K562 (cell line): ENCODE measurements at regions not wholly inside any gene's neighbourhood (a gene's known extent, or its start where the extent isn't known, plus 50 kb on each side); places are given as distances from the start of the nearest gene placed in this dataset.
"Not testable (repeated sequence)": the region's sequence is repeated elsewhere in the genome, so short reads cannot be mapped to it uniquely, and the experiment has no call there.

Source experiments
- ATAC-seq: fragments of 200-7000 bp; cut with Tn5 transposase; 3 replicates; pipeline ENCODE4 v1.9.1; 2020; ENCODE audit warnings: moderate library complexity
- BruUV-seq: library from RNA; stranded (reverse); fragments of 400-500 nt; replicated peaks from 2 replicates; lab custom pipeline; 2021; lab: Mats Ljungman, UMichigan
- CTCF ChIA-PET: fragments of 300-600 bp; formaldehyde crosslinking; extraction: SDS; loops from one replicate; lab custom pipeline; 2021; ENCODE audit warnings: low intra/inter-chr PET ratio; lab: Yijun Ruan, JAX
- POLR2A ChIA-PET: fragments of 300-600, 350-650 bp; sonication (Branson Sonifier 250); formaldehyde crosslinking; extraction: SDS; loops from one replicate; lab custom pipeline; 2021; ENCODE audit warnings: antibody characterized with exemption, inconsistent platforms; lab: Yijun Ruan, JAX
- DNase-seq, 4 experiments: peaks; one replicate each; pipeline versions ENCODE4 v3.0.0 to v3.0.0-alpha.2; 2011 to 2018; ENCODE audit warnings: low spot score in 3 of 4, mixed read lengths in 3 of 4; ENCODE audit errors: extremely low read depth in 1 of 4
- FAIRE-seq: peaks from 2 replicates; lab custom pipeline; 2011; peaks lifted over from hg19 to GRCh38; lab: Jason Lieb, UNC
- H2AFZ ChIP-seq: 2 replicates; pipeline ENCODE4 v1.6.0; 2011; ENCODE audit warnings: low read depth, low read length, control low read depth, inconsistent platforms
- H3K27ac ChIP-seq: fragments of 200-600 bp; 3 replicates; pipeline ENCODE4 v1.8.0; 2011; ENCODE audit warnings: low read depth, mild to moderate bottlenecking, control low read depth, inconsistent platforms, low read length, moderate library complexity, mixed read lengths; ENCODE audit errors: extremely low read depth
- H3K27me3 ChIP-seq, 2 experiments: fragments of 300-600 bp in 1 of 2; 2 replicates in 1 of 2; 3 replicates in 1 of 2; pipeline versions ENCODE4 v1.6.0 to v1.8.0; 2011; ENCODE audit warnings: inconsistent platforms in 2 of 2, low read length in 2 of 2, mild to moderate bottlenecking in 1 of 2, mixed read lengths in 1 of 2, moderate library complexity in 1 of 2; ENCODE audit not compliant: control insufficient read depth in 2 of 2, insufficient read depth in 2 of 2
- H3K36me3 ChIP-seq: fragments of 300-600 bp; 3 replicates; pipeline ENCODE4 v1.8.0; 2011; ENCODE audit warnings: mild to moderate bottlenecking, low read length, inconsistent platforms; ENCODE audit not compliant: control insufficient read depth, insufficient read depth
- H3K4me1 ChIP-seq, 2 experiments: fragments of 200-600 bp in 1 of 2; replicated peaks in 1 of 2; 2 replicates in 1 of 2; 3 replicates in 1 of 2; pipeline versions ENCODE4 v1.5.1 to v1.8.0; 2011; ENCODE audit warnings: inconsistent platforms in 2 of 2, low read length in 2 of 2, mild to moderate bottlenecking in 1 of 2, mixed read lengths in 1 of 2, moderate library complexity in 1 of 2; ENCODE audit not compliant: control insufficient read depth in 2 of 2, insufficient read depth in 2 of 2
- H3K4me2 ChIP-seq: 2 replicates; pipeline ENCODE4 v1.6.1; 2011; ENCODE audit warnings: low read length, control low read depth, inconsistent platforms, mixed read lengths; ENCODE audit not compliant: insufficient read depth
- H3K4me3 ChIP-seq: fragments of 200-600 bp; sonication (generic), shearing (Covaris generic); 2 replicates; pipeline ENCODE4 v1.5.1; 2016; ENCODE audit warnings: control low read depth, inconsistent platforms
- H3K79me2 ChIP-seq: fragments of 200-600 bp; 3 replicates; pipeline ENCODE4 v1.8.0; 2011; ENCODE audit warnings: low read length, inconsistent platforms; ENCODE audit not compliant: control insufficient read depth, insufficient read depth
- H3K9ac ChIP-seq, 2 experiments: 2 replicates each; pipeline versions ENCODE4 v1.6.0 to v1.6.1; 2011; ENCODE audit warnings: low read depth in 2 of 2, low read length in 2 of 2, control low read depth in 1 of 2, inconsistent platforms in 1 of 2, mild to moderate bottlenecking in 1 of 2, mixed read lengths in 1 of 2; ENCODE audit not compliant: insufficient read depth in 1 of 2
- H3K9me1 ChIP-seq: one replicate; pipeline ENCODE4 v1.6.0; 2011; ENCODE audit warnings: inconsistent platforms, mild to moderate bottlenecking, low read length, moderate library complexity; ENCODE audit not compliant: control insufficient read depth, insufficient read depth
- H3K9me3 ChIP-seq: replicated peaks from 2 replicates; pipeline ENCODE4 v1.5.1; 2011; ENCODE audit warnings: low read depth, low read length, inconsistent platforms; ENCODE audit not compliant: control insufficient read depth, insufficient read depth
- H4K20me1 ChIP-seq: replicated peaks from 2 replicates; pipeline ENCODE4 v1.6.1; 2011; ENCODE audit warnings: low read length, inconsistent platforms, mixed read lengths; ENCODE audit not compliant: control insufficient read depth, insufficient read depth
- BMI1 ChIP-seq: fragments of 150-350 bp; IDR thresholded peaks from 2 replicates; pipeline ENCODE4 v1.6.1; 2014; ENCODE audit warnings: low read length
- FOXK2 ChIP-seq, 2 experiments: fragments of 450-650 bp; IDR thresholded peaks in 1 of 2; conservative IDR thresholded peaks in 1 of 2; 2 replicates each; pipeline ENCODE4 v1.6.1; 2016; ENCODE audit warnings: low read depth in 2 of 2, mild to moderate bottlenecking in 1 of 2
- KLF6 ChIP-seq: fragments of 250-450 bp; sonication (Bioruptor Pico); IDR thresholded peaks from 2 replicates; pipeline ENCODE4 v1.4.0; 2020; ENCODE audit warnings: mild to moderate bottlenecking, moderate library complexity, borderline replicate concordance
- RBFOX2 ChIP-seq: fragments of 200-400 bp; formaldehyde crosslinking; IDR thresholded peaks from 2 replicates; pipeline ENCODE4 v1.6.1; 2017; ENCODE audit warnings: low read depth, mild to moderate bottlenecking, low read length, moderate library complexity
- ZNF217 ChIP-seq: sonication (generic); formaldehyde crosslinking; IDR thresholded peaks from 2 replicates; pipeline ENCODE4 v1.8.0; 2022; ENCODE audit warnings: mild to moderate bottlenecking, missing genetic modification reagents
- WGBS: fragments of 100-300 bp; shearing (Covaris generic); methylation state at CpG from one replicate; pipeline ENCODE4 v1.1.6; 2016; ENCODE audit warnings: low coverage, mixed read lengths; ENCODE audit not compliant: insufficient coverage; ENCODE audit errors: missing lambda C conversion rate; 5-methylcytosine and 5-hydroxymethylcytosine counted together
- in situ Hi-C: fragments of 300-500 bp; cut with MboI; formaldehyde crosslinking; loops from 4 replicates; pipeline ENCODE4 v1.15.0; 2018; ENCODE audit warnings: inconsistent platforms, mixed read lengths
- intact Hi-C: fragments of 100-400 bp; cut with micrococcal nuclease; formaldehyde crosslinking; loops from 2 replicates; pipeline ENCODE4 v1.14.2; 2022

DNA sequence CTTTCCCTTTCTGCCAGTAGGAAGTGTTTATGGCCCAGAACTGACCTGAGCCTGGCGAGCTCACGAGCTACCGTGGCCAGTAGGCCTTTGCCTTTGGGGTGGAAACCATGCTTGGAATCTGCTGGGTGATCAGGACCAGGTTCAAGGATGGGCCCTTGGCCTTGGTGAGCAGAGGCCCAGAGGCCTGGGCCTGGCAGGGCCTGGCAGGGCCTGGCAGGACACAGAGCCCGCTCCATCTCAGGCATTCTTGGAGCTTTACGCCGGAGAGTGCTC lies 184.8 kb upstream of the RTL1 start (continued):
- no peak for TF ChIP-seq RBFOX2
- TF ChIP-seq KLF6 (CRISPR knock-in tag): no peak
- TF ChIP-seq FOXK2 (conservative IDR thresholded peaks at IDR 0.05 in 1 of 2, IDR thresholded peaks at IDR 0.05 in 1 of 2; ENCODE audit: low read depth in 2 of 2): no peak

DNA sequence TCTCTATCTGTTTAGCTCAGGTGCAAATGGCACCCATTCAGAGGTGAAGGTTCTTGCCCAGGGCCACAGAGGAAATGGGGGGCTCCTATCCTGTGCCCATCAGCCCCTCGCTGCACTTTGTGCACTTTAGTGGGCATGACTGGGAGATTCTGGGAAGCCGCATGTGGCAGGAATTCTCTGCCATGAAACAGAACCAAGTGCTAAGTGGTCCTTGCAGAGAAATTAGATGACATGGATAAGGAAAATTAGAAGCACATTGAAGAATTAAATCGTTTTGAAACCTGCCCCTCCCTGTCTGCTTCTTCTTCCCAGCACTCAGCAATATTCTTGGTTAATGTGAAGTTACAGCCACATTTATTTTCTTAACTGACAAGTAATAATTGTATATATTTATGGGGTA lies 185.2 kb upstream of the RTL1 start:
- in situ Hi-C loops: loop anchor here (10.0 kb wide), 1 partner anchor 174 kb away; no protein-coding TSS in a partner anchor
- H3K4me2 ChIP-seq: no peak overlapping the region
- ChIA-PET POLR2A (interaction anchor here (0.6 kb wide), 1 partner anchor 413 kb away, joined by 3 read pairs; no protein-coding TSS in a partner anchor), CTCF (no interaction called here)
- TF ChIP-seq BMI1 (no peak), ZNF217 (CRISPR knock-in tag) (no peak)
- intact Hi-C loops: loop anchor here (10.0 kb wide), 2 partner anchors 146 to 184 kb away; partner anchors contain the start of gene RTL1
- no peaks in the 10 kb centered on the region for H3K4me1 ChIP-seq
- H4K20me1 ChIP-seq: no peaks in the 10 kb centered on the region
- no peak for DNase-seq
- no peak overlapping the region for H3K27ac ChIP-seq
- no peak for FAIRE-seq
- no peak for ATAC-seq
- no peak overlapping the region for H3K4me3 ChIP-seq
- H2AFZ ChIP-seq: no peak overlapping the region
- no peaks in the 10 kb centered on the region for H3K9me3 ChIP-seq
- no TSS peak for BruUV-seq
- no peaks in the 10 kb centered on the region for H3K79me2 ChIP-seq
- H3K9me1 ChIP-seq: no peaks in the 10 kb centered on the region
- no peaks in the 10 kb centered on the region for H3K36me3 ChIP-seq
- H3K9ac ChIP-seq: no peak overlapping the region
- H3K27me3 ChIP-seq: peaks cover 0 to 25% of the 10 kb centered on the region in 2 experiments; a peak in 3 of 5 replicates
- 0% methylated on average over 3 of the region's 3 CpGs for WGBS

DNA sequence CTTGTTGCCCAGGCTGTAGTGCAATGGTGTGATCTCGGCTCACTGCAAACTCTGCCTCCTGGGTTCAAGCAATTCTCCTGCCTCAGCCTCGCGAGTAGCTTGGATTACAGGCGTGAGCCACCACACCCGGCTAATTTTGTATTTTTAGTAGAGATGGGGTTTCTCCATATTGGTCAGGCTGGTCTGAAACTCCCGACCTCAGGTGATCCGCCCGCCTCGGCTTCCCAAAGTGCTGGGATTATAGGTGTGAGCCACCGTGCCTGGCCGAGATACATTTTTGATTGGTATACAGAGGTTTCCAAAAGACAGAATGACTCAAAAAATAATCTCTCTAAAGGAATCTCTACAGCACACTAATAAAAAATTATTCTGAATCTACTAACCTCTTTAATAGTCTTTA lies 187.0 kb upstream of the RTL1 start:
- in situ Hi-C loops, H3K36me3 ChIP-seq, H4K20me1 ChIP-seq, FAIRE-seq, H3K4me2 ChIP-seq, H3K27ac ChIP-seq, H2AFZ ChIP-seq, H3K9me1 ChIP-seq, CTCF ChIA-PET, H3K4me3 ChIP-seq, H3K9ac ChIP-seq, BruUV-seq, H3K4me1 ChIP-seq, intact Hi-C loops, H3K9me3 ChIP-seq, H3K79me2 ChIP-seq, ATAC-seq, DNase-seq: not testable (repeated sequence)
- peaks cover 0 to 18% of the 10 kb centered on the region in 2 experiments; a peak in 2 of 5 replicates for H3K27me3 ChIP-seq
- 3% methylated on average over 11 of the region's 11 CpGs for WGBS
- POLR2A ChIA-PET: interaction anchor here (0.6 kb wide), 1 partner anchor 109 kb away, joined by 4 read pairs; no protein-coding TSS in a partner anchor
